ENCODE measurements at regions not wholly inside any gene's neighbourhood (a gene's known extent, or its start where the extent isn't known, plus 50 kb on each side); places are given as distances from the start of the nearest gene placed in this dataset.

GRCh38 chr10:10327934-10328333, 689.7 kb upstream of the CELF2 start:
- Histone ChIP-seq H3K4me3 (ENCODE audit: low read depth, low read length) (no peak overlapping the region), H3K4me1 (no peaks in the 10 kb centered on the region), H3K27me3 (no peaks in the 10 kb centered on the region), H3K9me3 (no peaks in the 10 kb centered on the region), H3K36me3 (no peaks in the 10 kb centered on the region)
- DNase-seq: no peak
- TF ChIP-seq, protein P1, sequence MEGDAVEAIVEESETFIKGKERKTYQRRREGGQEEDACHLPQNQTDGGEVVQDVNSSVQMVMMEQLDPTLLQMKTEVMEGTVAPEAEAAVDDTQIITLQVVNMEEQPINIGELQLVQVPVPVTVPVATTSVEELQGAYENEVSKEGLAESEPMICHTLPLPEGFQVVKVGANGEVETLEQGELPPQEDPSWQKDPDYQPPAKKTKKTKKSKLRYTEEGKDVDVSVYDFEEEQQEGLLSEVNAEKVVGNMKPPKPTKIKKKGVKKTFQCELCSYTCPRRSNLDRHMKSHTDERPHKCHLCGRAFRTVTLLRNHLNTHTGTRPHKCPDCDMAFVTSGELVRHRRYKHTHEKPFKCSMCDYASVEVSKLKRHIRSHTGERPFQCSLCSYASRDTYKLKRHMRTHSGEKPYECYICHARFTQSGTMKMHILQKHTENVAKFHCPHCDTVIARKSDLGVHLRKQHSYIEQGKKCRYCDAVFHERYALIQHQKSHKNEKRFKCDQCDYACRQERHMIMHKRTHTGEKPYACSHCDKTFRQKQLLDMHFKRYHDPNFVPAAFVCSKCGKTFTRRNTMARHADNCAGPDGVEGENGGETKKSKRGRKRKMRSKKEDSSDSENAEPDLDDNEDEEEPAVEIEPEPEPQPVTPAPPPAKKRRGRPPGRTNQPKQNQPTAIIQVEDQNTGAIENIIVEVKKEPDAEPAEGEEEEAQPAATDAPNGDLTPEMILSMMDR (IDR thresholded peaks at IDR 0.05; ENCODE audit: low read depth, low read length): no peak

- Histone ChIP-seq H3K4me3 (ENCODE audit: low read depth, low read length) (no peak overlapping the region), H3K36me3 (no peaks in the 10 kb centered on the region), H3K27me3 (no peaks in the 10 kb centered on the region), H3K4me1 (no peaks in the 10 kb centered on the region), H3K9me3 (no peaks in the 10 kb centered on the region)
- DNase-seq: no peak
- TF ChIP-seq, protein P1 (IDR thresholded peaks at IDR 0.05; ENCODE audit: low read depth, low read length): no peak
These were observed 687.3 kb upstream of the CELF2 start for GRCh38 chr10:10330418-10330817.

DNA sequence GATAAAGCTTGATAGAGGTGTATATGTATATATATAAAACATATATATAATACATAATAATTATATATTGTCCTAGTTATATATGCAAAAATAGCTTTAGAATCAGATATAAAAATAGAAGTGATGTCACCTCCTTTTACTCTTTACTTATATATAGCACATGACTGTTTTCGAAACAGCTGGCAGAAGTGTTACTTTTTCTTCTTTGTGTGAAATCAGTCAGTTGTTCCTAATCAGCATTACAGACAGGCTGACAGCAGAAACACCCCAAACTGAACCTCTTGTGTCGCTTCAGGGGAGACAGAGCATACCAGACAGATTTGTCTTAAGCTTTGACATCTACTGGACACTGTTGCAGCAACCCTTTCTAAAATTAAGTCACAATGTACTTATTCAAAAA, 684.9 kb upstream of the CELF2 start:
- Histone ChIP-seq H3K36me3 (no peaks in the 10 kb centered on the region), H3K4me3 (ENCODE audit: low read depth, low read length) (no peak overlapping the region), H3K9me3 (no peaks in the 10 kb centered on the region), H3K4me1 (no peaks in the 10 kb centered on the region), H3K27me3 (no peaks in the 10 kb centered on the region)
- TF ChIP-seq, protein P1 (IDR thresholded peaks at IDR 0.05; ENCODE audit: low read depth, low read length): no peak
- DNase-seq: no peak

DNA sequence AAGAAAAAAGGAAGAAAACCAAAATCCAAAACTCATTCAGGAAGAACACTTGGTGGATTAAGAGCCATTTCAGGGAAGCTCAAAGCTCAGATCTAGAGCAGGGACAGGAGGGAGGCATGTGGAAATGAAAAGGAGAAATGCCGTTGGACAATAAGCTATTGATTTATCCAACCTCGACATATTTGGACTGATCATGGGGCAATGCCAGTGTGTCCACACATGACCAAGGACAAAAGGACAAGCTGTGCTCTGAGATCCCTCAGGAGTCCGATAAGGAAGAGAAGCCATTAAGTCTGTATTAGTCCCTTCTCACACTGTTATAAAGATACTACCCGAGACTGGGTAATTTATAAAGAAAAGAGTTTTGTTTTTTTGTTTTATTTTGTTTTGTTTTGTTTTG, 684.0 kb upstream of the CELF2 start:
- DNase-seq: no peak
- no peaks in the 10 kb centered on the region for H3K9me3 ChIP-seq
- no peaks in the 10 kb centered on the region for H3K27me3 ChIP-seq
- no peaks in the 10 kb centered on the region for H3K36me3 ChIP-seq
- H3K4me3 ChIP-seq (ENCODE audit: low read depth, low read length): no peak overlapping the region
- H3K4me1 ChIP-seq: no peaks in the 10 kb centered on the region
- TF ChIP-seq, protein P1 (IDR thresholded peaks at IDR 0.05; ENCODE audit: low read depth, low read length): no peak

GRCh38 chr10:10338339-10338738, 679.3 kb upstream of the CELF2 start:
- H3K27me3 ChIP-seq: no peaks in the 10 kb centered on the region
- no peak for DNase-seq
- no peaks in the 10 kb centered on the region for H3K9me3 ChIP-seq
- no peaks in the 10 kb centered on the region for H3K4me1 ChIP-seq
- no peaks in the 10 kb centered on the region for H3K36me3 ChIP-seq
- TF ChIP-seq, protein P1 (IDR thresholded peaks at IDR 0.05; ENCODE audit: low read depth, low read length): no peak
- no peak overlapping the region for H3K4me3 ChIP-seq (ENCODE audit: low read depth, low read length)

DNA sequence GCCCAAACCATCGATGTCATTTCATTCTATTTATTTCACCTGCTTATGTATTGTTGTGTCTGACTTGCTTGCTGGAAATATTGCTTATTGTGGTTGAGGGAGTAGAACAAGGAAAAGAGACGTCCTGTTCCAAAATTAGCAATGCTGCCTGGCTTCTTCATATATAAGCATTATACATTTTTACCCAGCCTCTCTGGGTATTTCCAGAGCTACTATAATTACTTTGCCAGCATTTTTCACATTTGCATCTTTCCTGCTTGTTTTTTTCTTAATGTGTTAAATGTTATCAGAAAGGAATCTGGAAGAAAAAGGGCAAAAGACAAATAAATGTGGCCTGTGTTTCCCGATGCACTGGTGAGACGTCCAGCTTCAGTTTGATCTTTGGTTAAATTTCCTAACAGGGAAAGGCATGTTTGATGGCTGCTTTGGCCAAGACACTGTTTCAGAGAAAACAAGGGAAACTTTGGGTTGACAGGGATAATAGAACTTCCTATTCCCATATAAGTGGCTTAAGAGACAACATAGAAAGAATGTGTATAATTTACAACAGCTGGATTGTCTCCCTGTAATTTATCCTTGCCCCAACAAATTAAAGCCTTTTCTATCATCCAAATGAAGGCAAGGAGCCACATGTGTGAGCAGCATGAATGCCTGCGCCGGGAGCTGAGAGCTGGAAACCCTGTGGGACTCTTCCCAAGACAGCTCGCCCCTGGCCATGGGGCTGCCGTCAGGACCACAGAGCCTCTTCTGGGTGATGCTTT, 671.1 kb upstream of the CELF2 start:
- no peak for DNase-seq
- no peaks in the 10 kb centered on the region for H3K27me3 ChIP-seq
- H3K36me3 ChIP-seq: no peaks in the 10 kb centered on the region
- TF ChIP-seq, protein P1 (IDR thresholded peaks at IDR 0.05; ENCODE audit: low read depth, low read length): no peak
- H3K4me1 ChIP-seq: no peaks in the 10 kb centered on the region
- no peak overlapping the region for H3K4me3 ChIP-seq (ENCODE audit: low read depth, low read length)
- H3K9me3 ChIP-seq: no peaks in the 10 kb centered on the region
